HEK293 (cell line): ENCODE measurements at regions not wholly inside any gene's neighbourhood (a gene's known extent, or its start where the extent isn't known, plus 50 kb on each side); places are given as distances from the start of the nearest gene placed in this dataset.

Experiments used
- CTCF ChIA-PET: fragments of 350-600 bp; formaldehyde crosslinking; extraction: SDS; loops from one replicate; lab custom pipeline; 2021; ENCODE audit warnings: antibody characterized with exemption; lab: Yijun Ruan, JAX
- POLR2A ChIA-PET: fragments of 300-600 bp; formaldehyde crosslinking; extraction: SDS; loops from one replicate; lab custom pipeline; 2020; ENCODE audit warnings: antibody characterized with exemption, inconsistent platforms; lab: Yijun Ruan, JAX
- H3K27ac ChIP-seq: fragments of 200-500 bp; sonication (Bioruptor generic); 2 replicates; pipeline ENCODE4 v1.5.1; 2014; ENCODE audit warnings: low read depth, low read length, control low read depth, inconsistent platforms; ENCODE audit errors: extremely low read depth
- H3K36me3 ChIP-seq, 2 experiments: fragments of 200-500 bp in 1 of 2; sonication (Bioruptor generic) in 1 of 2; 1 replicate in 1 of 2; 2 replicates in 1 of 2; pipeline ENCODE4 v1.5.1; 2014 to 2017; ENCODE audit warnings: inconsistent platforms in 2 of 2, low read length in 2 of 2; ENCODE audit not compliant: control insufficient read depth in 2 of 2, insufficient read depth in 1 of 2
- H3K4me1 ChIP-seq: fragments of 200-500 bp; sonication (Bioruptor generic); 2 replicates; pipeline ENCODE4 v1.5.1; 2014; ENCODE audit warnings: mild to moderate bottlenecking, low read length, inconsistent platforms; ENCODE audit not compliant: control insufficient read depth, insufficient read depth
- H3K4me3 ChIP-seq: 2 replicates; pipeline ENCODE4 v1.5.1; 2011; ENCODE audit warnings: low read depth, mild to moderate bottlenecking, control low read depth, low read length, moderate library complexity
- H3K9me3 ChIP-seq: fragments of 200-500 bp; sonication (Bioruptor generic); 2 replicates; pipeline ENCODE4 v1.5.1; 2014; ENCODE audit warnings: low read depth, low read length, inconsistent platforms; ENCODE audit not compliant: control insufficient read depth, insufficient read depth
- EGR2 ChIP-seq: fragments of 450-650 bp; formaldehyde crosslinking; IDR thresholded peaks from 2 replicates; pipeline ENCODE4 v1.5.1; 2016; ENCODE audit warnings: low read depth, missing biosample characterization, missing genetic modification characterization
- IKZF3 ChIP-seq: fragments of 450-650 bp; IDR thresholded peaks from 2 replicates; pipeline ENCODE4 v1.5.0; 2018; ENCODE audit warnings: missing biosample characterization, mild to moderate bottlenecking, missing genetic modification characterization, moderate library complexity
- KLF1 ChIP-seq: fragments of 450-650 bp; formaldehyde crosslinking; IDR thresholded peaks from 2 replicates; pipeline ENCODE4 v1.5.1; 2016; ENCODE audit warnings: missing biosample characterization, missing genetic modification characterization
- OVOL3 ChIP-seq: fragments of 450-650 bp; formaldehyde crosslinking; IDR thresholded peaks from 2 replicates; pipeline ENCODE4 v1.5.1; 2016; ENCODE audit warnings: missing biosample characterization, missing genetic modification characterization
- REPIN1 ChIP-seq: fragments of 450-650 bp; formaldehyde crosslinking; IDR thresholded peaks from 2 replicates; pipeline ENCODE4 v1.5.1; 2017; ENCODE audit warnings: missing biosample characterization, missing genetic modification characterization, low read depth
- TRIM28 ChIP-seq: IDR thresholded peaks from 2 replicates; pipeline ENCODE4 v1.6.1; 2011; ENCODE audit warnings: low read length, control low read depth, borderline replicate concordance
- YY1 ChIP-seq: fragments of 450-650 bp; formaldehyde crosslinking; IDR thresholded peaks from 2 replicates; pipeline ENCODE4 v1.5.1; 2018; ENCODE audit warnings: missing biosample characterization, missing genetic modification characterization
- ZFHX2 ChIP-seq: fragments of 450-650 bp; formaldehyde crosslinking; conservative IDR thresholded peaks from 2 replicates; pipeline ENCODE4 v1.5.1; 2016; ENCODE audit warnings: missing biosample characterization, missing genetic modification characterization
- ZNF121 ChIP-seq: fragments of 450-650 bp; formaldehyde crosslinking; IDR thresholded peaks from 2 replicates; pipeline ENCODE4 v1.5.1; 2016; ENCODE audit warnings: missing biosample characterization, missing genetic modification characterization
- ZNF157 ChIP-seq: fragments of 450-650 bp; formaldehyde crosslinking; IDR thresholded peaks from 2 replicates; pipeline ENCODE4 v1.5.1; 2016; ENCODE audit warnings: missing biosample characterization, missing genetic modification characterization
- ZNF248 ChIP-seq: fragments of 450-650 bp; formaldehyde crosslinking; IDR thresholded peaks from 2 replicates; pipeline ENCODE4 v1.5.1; 2017; ENCODE audit warnings: missing biosample characterization, missing genetic modification characterization
- ZNF530 ChIP-seq: fragments of 450-650 bp; formaldehyde crosslinking; IDR thresholded peaks from 2 replicates; pipeline ENCODE4 v1.5.1; 2016; ENCODE audit warnings: low read depth, missing biosample characterization, missing genetic modification characterization
- ZNF701 ChIP-seq: fragments of 450-650 bp; formaldehyde crosslinking; IDR thresholded peaks from 2 replicates; pipeline ENCODE4 v1.5.1; 2016; ENCODE audit warnings: missing biosample characterization, missing genetic modification characterization
- ZNF707 ChIP-seq: fragments of 450-650 bp; formaldehyde crosslinking; IDR thresholded peaks from 2 replicates; pipeline ENCODE4 v1.5.1; 2016; ENCODE audit warnings: missing biosample characterization, missing genetic modification characterization
- ZSCAN16 ChIP-seq: fragments of 450-650 bp; formaldehyde crosslinking; IDR thresholded peaks from 2 replicates; pipeline ENCODE4 v1.5.1; 2016; ENCODE audit warnings: missing biosample characterization, missing genetic modification characterization
- TF ChIP-seq, protein P1 (sequence below): fragments of 450-650 bp; formaldehyde crosslinking; IDR thresholded peaks from 2 replicates; pipeline ENCODE4 v1.5.1; 2016; ENCODE audit warnings: missing biosample characterization, missing genetic modification characterization

DNA sequence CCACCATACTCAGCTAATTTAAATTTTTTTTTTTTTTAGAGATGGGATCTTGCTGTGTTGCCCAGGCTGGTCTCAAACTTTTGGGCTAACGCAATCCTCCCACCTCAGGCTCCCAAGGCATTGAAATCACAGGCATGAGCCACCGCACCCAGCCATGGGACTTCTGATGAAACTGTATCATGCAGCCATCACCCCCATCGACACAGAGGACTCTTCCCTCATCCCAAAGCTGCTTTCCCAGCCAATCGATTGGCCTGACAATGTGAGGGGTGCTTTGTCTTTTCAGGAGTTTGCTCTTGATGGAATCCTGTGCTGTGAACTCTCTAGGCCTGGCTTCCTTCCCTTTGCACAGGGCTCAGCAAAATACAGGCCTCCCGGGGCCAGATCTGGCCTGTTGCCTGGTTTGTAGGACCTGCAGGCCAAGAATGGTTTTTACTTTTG, 59.6 kb upstream of the NCOR2 start:
- CTCF ChIA-PET, result interaction anchor here (0.8 kb wide), 1 partner anchor 138 kb away, joined by 3 read pairs; no protein-coding TSS in a partner anchor
- H3K4me1 ChIP-seq, result no peaks in the 10 kb centered on the region

GRCh38 chr12:124625867-124626675, 58.7 kb upstream of the NCOR2 start:
- no peaks in the 10 kb centered on the region for H3K9me3 ChIP-seq
- no peaks in the 10 kb centered on the region for H3K36me3 ChIP-seq
- no peak overlapping the region for H3K27ac ChIP-seq
- TF ChIP-seq ZNF707 (tag by site-specific recombination), result no peak
- no peak for TF ChIP-seq OVOL3
- TF ChIP-seq ZNF701 (tag by site-specific recombination), result no peak
- no peak for TF ChIP-seq IKZF3 (tag by site-specific recombination)
- no peak for TF ChIP-seq ZNF248 (tag by site-specific recombination)
- peak; percentile 72 for TF ChIP-seq KLF1
- CTCF ChIA-PET, result interaction anchor here (0.8 kb wide), 1 partner anchor 139 kb away, joined by 3 read pairs; no protein-coding TSS in a partner anchor
- H3K4me1 ChIP-seq, result no peaks in the 10 kb centered on the region
- H3K4me3 ChIP-seq, result no peak overlapping the region
- POLR2A ChIA-PET, result no interaction called here

More for the DNA sequence above, 59.6 kb upstream of the NCOR2 start:
- H3K9me3 ChIP-seq, result no peaks in the 10 kb centered on the region
- no peaks in the 10 kb centered on the region for H3K36me3 ChIP-seq
- no peak overlapping the region for H3K4me3 ChIP-seq
- POLR2A ChIA-PET, result no interaction called here
- TF ChIP-seq ZNF530 (tag by site-specific recombination) (no peak), ZFHX2 (tag by site-specific recombination) (no peak), EGR2 (tag by site-specific recombination) (no peak), TRIM28 (no peak), ZNF121 (peak; percentile 93), OVOL3 (no peak), REPIN1 (no peak)
- no peak overlapping the region for H3K27ac ChIP-seq

DNA sequence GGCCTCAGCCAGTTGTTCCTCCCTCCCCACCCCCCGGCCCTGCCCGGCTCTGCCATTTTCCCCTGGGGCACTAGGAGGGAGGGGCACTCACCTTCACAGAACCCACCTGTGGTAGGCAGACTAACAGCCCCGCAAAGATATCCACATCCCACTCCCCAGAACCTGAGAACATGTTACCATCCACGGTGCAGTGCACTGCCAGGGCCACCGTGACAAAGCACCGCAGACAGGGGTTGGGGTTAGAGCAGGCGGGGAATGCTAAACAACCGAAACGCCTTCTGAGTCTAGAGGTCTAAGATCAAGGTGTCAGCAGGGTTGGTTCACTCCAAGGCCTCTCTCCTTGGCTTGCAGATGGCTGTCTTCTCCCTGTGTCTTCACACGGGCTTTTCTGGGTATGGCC, 57.4 kb upstream of the NCOR2 start:
- Histone ChIP-seq H3K27ac (no peak overlapping the region), H3K36me3 (no peaks in the 10 kb centered on the region), H3K4me1 (no peaks in the 10 kb centered on the region), H3K4me3 (no peak overlapping the region), H3K9me3 (no peaks in the 10 kb centered on the region)
- CTCF ChIA-PET, result no interaction called here
- POLR2A ChIA-PET, result no interaction called here
- TF ChIP-seq, protein P1, sequence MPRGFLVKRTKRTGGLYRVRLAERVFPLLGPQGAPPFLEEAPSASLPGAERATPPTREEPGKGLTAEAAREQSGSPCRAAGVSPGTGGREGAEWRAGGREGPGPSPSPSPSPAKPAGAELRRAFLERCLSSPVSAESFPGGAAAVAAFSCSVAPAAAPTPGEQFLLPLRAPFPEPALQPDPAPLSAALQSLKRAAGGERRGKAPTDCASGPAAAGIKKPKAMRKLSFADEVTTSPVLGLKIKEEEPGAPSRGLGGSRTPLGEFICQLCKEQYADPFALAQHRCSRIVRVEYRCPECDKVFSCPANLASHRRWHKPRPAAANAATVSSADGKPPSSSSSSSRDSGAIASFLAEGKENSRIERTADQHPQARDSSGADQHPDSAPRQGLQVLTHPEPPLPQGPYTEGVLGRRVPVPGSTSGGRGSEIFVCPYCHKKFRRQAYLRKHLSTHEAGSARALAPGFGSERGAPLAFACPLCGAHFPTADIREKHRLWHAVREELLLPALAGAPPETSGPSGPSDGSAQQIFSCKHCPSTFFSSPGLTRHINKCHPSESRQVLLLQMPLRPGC (tag by site-specific recombination), result no peak
- peak; percentile 93 for TF ChIP-seq ZNF157
- TF ChIP-seq, all 188 proteins: peak for 1

DNA sequence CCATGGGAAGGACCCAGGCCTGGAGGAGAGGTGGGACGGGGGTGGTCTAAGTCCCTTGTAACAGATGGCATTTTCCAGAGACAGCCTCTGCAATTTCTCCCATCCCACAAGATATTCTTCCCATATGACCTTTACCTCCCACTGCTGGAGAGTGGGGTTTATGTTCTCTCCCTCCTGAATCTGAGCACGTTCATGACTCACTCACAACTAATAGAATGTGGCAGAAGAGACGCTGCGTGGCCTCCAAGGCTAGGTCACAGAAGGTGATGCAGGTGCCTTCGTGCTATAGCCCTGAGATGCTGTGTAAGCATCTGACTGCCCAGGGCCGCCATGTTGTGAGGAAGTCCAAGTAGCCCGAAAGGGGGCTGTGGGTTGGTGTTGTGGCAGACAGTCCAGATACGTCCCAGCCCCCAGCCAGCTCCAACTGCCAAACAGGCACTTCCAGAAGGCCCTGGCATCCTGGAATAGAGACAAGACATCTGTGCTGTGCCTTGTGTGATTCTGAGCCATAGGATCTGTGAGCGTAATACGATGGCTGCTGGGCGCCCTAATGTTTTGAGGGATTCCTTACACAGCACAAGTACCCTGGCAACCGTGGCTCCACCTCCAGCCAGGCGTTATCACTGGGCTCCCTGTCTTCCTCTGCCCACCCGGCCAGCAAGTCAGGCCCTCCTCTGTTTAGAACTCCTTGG, 56.1 kb upstream of the NCOR2 start:
- POLR2A ChIA-PET, result no interaction called here
- H3K4me1 ChIP-seq, result no peaks in the 10 kb centered on the region
- CTCF ChIA-PET, result no interaction called here

More for the DNA sequence above, 56.1 kb upstream of the NCOR2 start:
- no peak overlapping the region for H3K27ac ChIP-seq
- H3K9me3 ChIP-seq, result no peaks in the 10 kb centered on the region
- H3K4me3 ChIP-seq, result no peak overlapping the region
- 0 out of 2 replicates have a peak, but pooled peaks have one; percentile 17 for TF ChIP-seq YY1 (tag by site-specific recombination)
- no peak for TF ChIP-seq ZSCAN16
- peak; percentile 45 for TF ChIP-seq EGR2 (tag by site-specific recombination)
- H3K36me3 ChIP-seq, result no peaks in the 10 kb centered on the region
